Gastrocnemius medialis (tissue), 4 donors: ENCODE measurements at regions not wholly inside any gene's neighbourhood (a gene's known extent, or its start where the extent isn't known, plus 50 kb on each side); places are given as distances from the start of the nearest gene placed in this dataset.

Source experiments
- ATAC-seq, 2 donors: fragments of 150-250 bp; one replicate each; pipeline ENCODE4 v1.9.1; 2016
- DNase-seq, 2 donors: peaks; one replicate each; pipeline ENCODE4 v3.0.0-alpha.2; 2019
- H3K27ac ChIP-seq, 4 donors: fragments of 200-600 bp; sonication (generic); 1 replicate in 1 of 4; 2 replicates in 3 of 4; pipeline ENCODE4 v1.5.1; 2016 to 2018; ENCODE audit warnings: mild to moderate bottlenecking in 2 of 4, moderate library complexity in 1 of 4
- H3K27me3 ChIP-seq, 3 donors: fragments of 200-600 bp; sonication (generic) in 2 of 3; 1 replicate in 1 of 3; 2 replicates in 2 of 3; pipeline versions ENCODE4 v1.5.1 to v1.6.0; 2016 to 2019; ENCODE audit warnings: mild to moderate bottlenecking in 1 of 3, moderate library complexity in 1 of 3
- H3K36me3 ChIP-seq, 2 donors: fragments of 200-600 bp; sonication (generic) in 1 of 2; one replicate each; pipeline ENCODE4 v1.5.1; 2017 to 2018
- H3K4me1 ChIP-seq, 2 donors: fragments of 200-600 bp; sonication (generic) in 1 of 2; one replicate each; pipeline ENCODE4 v1.5.1; 2016 to 2017; ENCODE audit warnings: mild to moderate bottlenecking in 2 of 2
- H3K4me3 ChIP-seq, 4 donors: fragments of 200-600 bp; sonication (generic) in 3 of 4; 1 replicate in 1 of 4; 2 replicates in 3 of 4; pipeline ENCODE4 v1.5.1; 2016 to 2019; ENCODE audit warnings: mild to moderate bottlenecking in 2 of 4
- H3K9me3 ChIP-seq, 3 donors: fragments of 200-600 bp; sonication (generic) in 2 of 3; 1 replicate in 1 of 3; 2 replicates in 2 of 3; pipeline ENCODE4 v1.5.1; 2016 to 2019
- POLR2A ChIP-seq, 2 donors: fragments of 450-650 bp; IDR thresholded peaks; one replicate each; pipeline ENCODE4 v1.6.1; 2017; ENCODE audit warnings: antibody characterized with exemption in 2 of 2, mild to moderate bottlenecking in 2 of 2, moderate library complexity in 2 of 2
- in situ Hi-C, 4 donors: fragments of 200-750 bp; cut with MboI; loops; one replicate each; pipeline versions ENCODE4 v1.15.0 to v1.8.0; 2017; ENCODE audit warnings: low sequenced_read_pairs in 4 of 4
- intact Hi-C: fragments of 100-400 bp; cut with DNase I; formaldehyde crosslinking; loops from one replicate; pipeline ENCODE4 v1.15.1; 2023; ENCODE audit warnings: low total_unique reads
- TF ChIP-seq, protein P1 (sequence below), 5 experiments: fragments of 450-650 bp in 3 of 5; fragments of 200-600 bp in 2 of 5; sonication (generic) in 2 of 5; IDR thresholded peaks in 4 of 5; conservative IDR thresholded peaks in 1 of 5; 1 replicate in 4 of 5; 2 replicates in 1 of 5; pipeline ENCODE4 v1.5.1; 2016 to 2019; ENCODE audit warnings: antibody characterized with exemption in 5 of 5, mild to moderate bottlenecking in 3 of 5, moderate library complexity in 3 of 5

DNA sequence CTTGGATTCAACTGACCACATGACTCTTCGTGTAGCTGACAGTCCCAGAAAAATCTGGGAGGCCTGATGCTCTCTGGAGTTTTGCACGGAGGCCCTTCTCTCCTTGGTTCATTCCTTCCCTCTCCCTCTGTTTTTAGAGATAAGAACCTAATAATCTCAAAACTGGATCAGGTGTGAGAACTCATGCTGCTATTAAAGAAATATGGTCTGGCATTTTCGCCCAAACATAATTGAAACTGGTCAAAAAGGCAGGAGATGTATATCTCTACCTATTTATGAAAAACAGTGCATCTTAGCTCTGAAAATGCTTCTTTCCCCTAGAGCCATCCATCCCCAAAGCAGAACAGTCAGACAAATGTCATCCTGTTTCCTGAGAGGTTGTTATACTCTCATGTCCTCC is 397.5 kb downstream of the PRELID2 start:
- H3K4me3 ChIP-seq: no peak overlapping the region
- no peak for DNase-seq
- no peaks in the 10 kb centered on the region for H3K4me1 ChIP-seq
- in situ Hi-C loops (no loop called here), intact Hi-C loops (no loop called here)
- no peaks in the 10 kb centered on the region for H3K36me3 ChIP-seq
- no peaks in the 10 kb centered on the region for H3K27me3 ChIP-seq
- H3K9me3 ChIP-seq: no peaks in the 10 kb centered on the region
- TF ChIP-seq, protein P1, sequence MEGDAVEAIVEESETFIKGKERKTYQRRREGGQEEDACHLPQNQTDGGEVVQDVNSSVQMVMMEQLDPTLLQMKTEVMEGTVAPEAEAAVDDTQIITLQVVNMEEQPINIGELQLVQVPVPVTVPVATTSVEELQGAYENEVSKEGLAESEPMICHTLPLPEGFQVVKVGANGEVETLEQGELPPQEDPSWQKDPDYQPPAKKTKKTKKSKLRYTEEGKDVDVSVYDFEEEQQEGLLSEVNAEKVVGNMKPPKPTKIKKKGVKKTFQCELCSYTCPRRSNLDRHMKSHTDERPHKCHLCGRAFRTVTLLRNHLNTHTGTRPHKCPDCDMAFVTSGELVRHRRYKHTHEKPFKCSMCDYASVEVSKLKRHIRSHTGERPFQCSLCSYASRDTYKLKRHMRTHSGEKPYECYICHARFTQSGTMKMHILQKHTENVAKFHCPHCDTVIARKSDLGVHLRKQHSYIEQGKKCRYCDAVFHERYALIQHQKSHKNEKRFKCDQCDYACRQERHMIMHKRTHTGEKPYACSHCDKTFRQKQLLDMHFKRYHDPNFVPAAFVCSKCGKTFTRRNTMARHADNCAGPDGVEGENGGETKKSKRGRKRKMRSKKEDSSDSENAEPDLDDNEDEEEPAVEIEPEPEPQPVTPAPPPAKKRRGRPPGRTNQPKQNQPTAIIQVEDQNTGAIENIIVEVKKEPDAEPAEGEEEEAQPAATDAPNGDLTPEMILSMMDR (IDR thresholded peaks at IDR 0.05 in 4 of 5, conservative IDR thresholded peaks at IDR 0.05 in 1 of 5): no peak
- no peak for TF ChIP-seq POLR2A (IDR thresholded peaks at IDR 0.05)
- no peak for ATAC-seq
- no peak overlapping the region for H3K27ac ChIP-seq

DNA sequence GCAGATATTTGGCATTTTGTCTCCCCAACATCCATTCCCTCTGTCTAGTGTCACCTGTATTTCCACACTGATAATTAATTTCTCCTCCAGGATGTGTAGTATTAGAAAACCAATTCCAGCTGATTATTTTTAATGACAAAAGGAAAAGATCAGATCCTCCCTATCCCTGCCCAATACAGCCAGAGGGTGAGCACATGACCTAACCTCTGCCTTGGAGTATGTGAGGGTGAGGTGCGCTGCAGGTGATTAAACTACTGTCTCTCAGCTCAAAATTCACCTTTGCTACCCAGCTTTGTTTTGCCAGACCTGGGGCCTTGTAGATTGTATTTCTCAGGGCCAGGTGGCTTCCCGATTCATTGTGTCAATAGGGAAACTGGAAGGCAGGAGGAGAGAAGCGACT is 402.1 kb downstream of the PRELID2 start:
- H3K36me3 ChIP-seq: no peaks in the 10 kb centered on the region
- no peak for TF ChIP-seq POLR2A (IDR thresholded peaks at IDR 0.05)
- TF ChIP-seq, protein P1 (IDR thresholded peaks at IDR 0.05 in 4 of 5, conservative IDR thresholded peaks at IDR 0.05 in 1 of 5): no peak
- no peak overlapping the region for H3K27ac ChIP-seq
- H3K9me3 ChIP-seq: no peaks in the 10 kb centered on the region
- no peaks in the 10 kb centered on the region for H3K27me3 ChIP-seq
- ATAC-seq (no peak), DNase-seq (no peak)
- in situ Hi-C loops: no loop called here
- no peaks in the 10 kb centered on the region for H3K4me1 ChIP-seq
- intact Hi-C loops: no loop called here
- H3K4me3 ChIP-seq: no peak overlapping the region

DNA sequence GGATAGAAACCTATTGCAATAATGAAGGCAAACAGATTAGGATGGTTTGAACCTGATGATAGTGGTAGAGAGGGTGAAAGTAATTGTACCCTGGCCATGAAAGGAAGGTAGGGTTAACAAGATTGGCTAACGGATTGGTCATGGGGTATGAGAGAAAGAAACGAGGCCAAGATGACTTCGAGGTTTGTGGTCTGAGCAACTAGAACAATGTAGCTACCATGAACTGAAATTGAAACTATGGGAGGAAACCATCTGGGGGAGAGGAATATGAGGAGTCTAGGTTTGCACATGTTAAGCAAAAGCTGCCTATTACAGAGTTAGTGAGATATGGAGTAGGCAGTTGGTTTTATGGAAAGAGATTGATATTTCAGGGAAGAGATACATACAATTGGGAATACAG is 406.0 kb downstream of the PRELID2 start:
- Histone ChIP-seq H3K4me1 (no peaks in the 10 kb centered on the region), H3K27ac (no peak overlapping the region), H3K9me3 (no peaks in the 10 kb centered on the region), H3K4me3 (no peak overlapping the region), H3K27me3 (no peaks in the 10 kb centered on the region), H3K36me3 (no peaks in the 10 kb centered on the region)
- in situ Hi-C loops (no loop called here), intact Hi-C loops (no loop called here)
- DNase-seq (no peak), ATAC-seq (no peak)
- TF ChIP-seq POLR2A (IDR thresholded peaks at IDR 0.05): no peak
- TF ChIP-seq, protein P1 (IDR thresholded peaks at IDR 0.05 in 4 of 5, conservative IDR thresholded peaks at IDR 0.05 in 1 of 5): no peak

DNA sequence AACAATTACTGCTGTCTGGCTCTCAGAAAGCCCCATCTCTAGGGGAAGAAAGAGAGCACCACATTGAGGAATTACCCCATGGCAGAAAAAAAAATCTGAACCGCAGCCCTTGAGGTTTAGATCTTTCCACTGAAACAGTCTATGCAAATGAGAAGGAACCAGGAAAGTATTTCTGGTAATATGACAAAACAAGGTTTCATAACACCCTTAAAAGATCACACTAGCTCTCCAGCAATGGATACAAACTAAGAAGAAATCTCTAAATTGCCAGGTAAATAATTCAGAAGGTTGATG is 427.1 kb downstream of the PRELID2 start:
- intact Hi-C loops (no loop called here), in situ Hi-C loops (no loop called here)
- no peaks in the 10 kb centered on the region for H3K9me3 ChIP-seq
- no peaks in the 10 kb centered on the region for H3K4me1 ChIP-seq
- no peaks in the 10 kb centered on the region for H3K27me3 ChIP-seq
- TF ChIP-seq, protein P1 (IDR thresholded peaks at IDR 0.05 in 4 of 5, conservative IDR thresholded peaks at IDR 0.05 in 1 of 5): no peak
- TF ChIP-seq POLR2A (IDR thresholded peaks at IDR 0.05): no peak
- ATAC-seq (no peak), DNase-seq (no peak)
- H3K27ac ChIP-seq: no peak overlapping the region
- H3K36me3 ChIP-seq: no peaks in the 10 kb centered on the region
- no peak overlapping the region for H3K4me3 ChIP-seq

DNA sequence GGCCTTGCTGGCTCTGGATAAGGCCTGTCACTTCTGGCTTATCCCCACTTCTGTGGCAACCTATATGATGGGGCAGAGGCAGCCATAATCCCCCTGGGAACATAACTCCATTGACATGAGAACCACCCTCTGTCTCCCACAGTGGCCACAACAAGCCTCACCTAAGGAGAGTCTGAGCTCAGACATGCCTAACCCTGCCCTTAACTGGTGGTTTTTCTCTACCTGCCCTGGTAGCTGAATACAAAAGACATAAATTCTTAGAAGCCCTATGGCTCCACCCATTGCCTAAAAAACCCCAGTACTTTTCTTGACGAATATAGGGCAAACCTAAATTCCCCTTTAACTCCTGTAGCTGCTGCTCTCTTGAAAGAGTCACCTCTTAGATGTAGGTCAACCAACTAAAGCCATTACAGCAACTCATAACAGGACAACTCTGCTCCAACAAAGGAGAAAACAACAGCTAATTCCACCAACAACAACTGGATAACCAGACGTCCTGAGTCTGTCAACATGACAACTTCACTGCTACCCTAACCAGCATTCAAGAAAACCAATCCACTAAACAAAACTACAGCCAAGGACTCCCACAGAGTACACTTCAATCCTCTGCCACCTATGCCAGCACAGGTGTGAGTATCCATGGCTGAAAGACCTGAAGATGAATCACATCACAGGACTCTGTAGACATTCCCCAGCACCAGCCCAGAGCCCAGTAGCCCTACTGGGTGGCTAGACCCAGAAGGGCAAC is 427.7 kb downstream of the PRELID2 start:
- Histone ChIP-seq H3K27ac (no peak overlapping the region), H3K9me3 (no peaks in the 10 kb centered on the region), H3K36me3 (no peaks in the 10 kb centered on the region), H3K4me1 (no peaks in the 10 kb centered on the region), H3K4me3 (no peak overlapping the region), H3K27me3 (no peaks in the 10 kb centered on the region)
- no peak for DNase-seq
- no peak for TF ChIP-seq POLR2A (IDR thresholded peaks at IDR 0.05)
- TF ChIP-seq, protein P1 (IDR thresholded peaks at IDR 0.05 in 4 of 5, conservative IDR thresholded peaks at IDR 0.05 in 1 of 5): no peak
- intact Hi-C loops (loop anchor here (2.0 kb wide), 1 partner anchor 27 kb away; no protein-coding TSS in a partner anchor), in situ Hi-C loops (no loop called here)
- ATAC-seq: no peak
